ENCODE measurements at regions not wholly inside any gene's neighbourhood (a gene's known extent, or its start where the extent isn't known, plus 50 kb on each side); places are given as distances from the start of the nearest gene placed in this dataset.

DNA sequence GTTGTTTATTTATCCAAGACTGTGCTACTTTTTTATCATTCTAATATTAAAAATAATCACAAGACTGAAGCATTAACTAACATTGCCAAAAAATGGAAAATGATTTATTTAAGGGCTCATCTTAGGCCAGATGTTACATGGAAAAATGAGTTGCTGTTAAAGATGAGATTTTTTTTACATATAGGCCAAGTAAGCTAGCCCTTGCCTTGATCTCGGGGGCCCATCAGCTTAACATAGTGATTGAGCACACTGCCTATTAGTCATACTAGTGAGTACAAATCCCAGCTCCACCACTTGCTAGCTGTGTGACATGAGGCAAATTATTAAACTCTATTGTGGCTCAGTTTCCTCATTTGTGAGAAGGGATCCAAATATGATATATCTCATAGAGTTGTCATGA lies 275.9 kb upstream of the SNX7 start:
- no peak for DNase-seq (ENCODE audit: low read depth)
- no peaks in the 10 kb centered on the region for H3K36me3 ChIP-seq (ENCODE audit: control insufficient read depth, insufficient read depth, low read length)
- H3K27me3 ChIP-seq (ENCODE audit: control insufficient read depth, insufficient read depth, low read length), result no peaks in the 10 kb centered on the region
- H3K4me3 ChIP-seq (ENCODE audit: low read depth, low read length), result no peak overlapping the region
- TF ChIP-seq CTCF (IDR thresholded peaks at IDR 0.05; ENCODE audit: insufficient read depth, low read length, poor library complexity, severe bottlenecking), result no peak

DNA sequence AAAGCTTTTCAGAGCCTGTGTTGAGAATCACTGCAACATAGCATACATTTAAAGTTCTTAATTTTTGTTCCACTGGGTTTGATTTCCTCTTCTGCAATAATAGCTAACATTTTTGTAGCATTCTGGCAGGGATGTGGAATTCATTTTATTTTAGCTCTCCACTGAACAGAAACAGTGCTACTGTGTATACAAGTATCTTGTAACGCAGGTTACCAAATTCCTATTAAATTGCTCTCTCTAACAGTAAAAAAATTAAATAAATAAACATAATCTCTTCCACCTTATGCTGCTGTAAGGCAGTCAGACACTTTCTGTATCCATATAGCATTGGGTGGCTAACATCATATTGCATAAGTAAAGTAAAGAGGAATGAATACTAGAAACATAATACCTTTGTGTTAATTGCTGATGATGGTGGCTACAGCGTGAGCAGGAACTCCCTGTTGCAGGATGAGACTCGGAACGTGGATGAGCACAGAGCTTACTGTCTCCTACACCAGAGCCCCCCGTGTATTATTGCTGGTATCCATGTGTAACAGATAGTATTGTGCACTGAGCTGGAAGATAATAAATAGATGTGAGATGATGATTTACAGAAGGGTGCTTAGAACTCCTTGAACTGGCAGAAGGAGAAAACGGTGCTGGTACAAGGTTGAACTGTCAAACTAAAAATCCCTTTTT lies 276.9 kb upstream of the SNX7 start:
- TF ChIP-seq CTCF (IDR thresholded peaks at IDR 0.05; ENCODE audit: insufficient read depth, low read length, poor library complexity, severe bottlenecking), result no peak
- Histone ChIP-seq H3K27me3 (ENCODE audit: control insufficient read depth, insufficient read depth, low read length) (no peaks in the 10 kb centered on the region), H3K4me3 (ENCODE audit: low read depth, low read length) (no peak overlapping the region), H3K36me3 (ENCODE audit: control insufficient read depth, insufficient read depth, low read length) (no peaks in the 10 kb centered on the region)
- DNase-seq (ENCODE audit: low read depth), result no peak

DNA sequence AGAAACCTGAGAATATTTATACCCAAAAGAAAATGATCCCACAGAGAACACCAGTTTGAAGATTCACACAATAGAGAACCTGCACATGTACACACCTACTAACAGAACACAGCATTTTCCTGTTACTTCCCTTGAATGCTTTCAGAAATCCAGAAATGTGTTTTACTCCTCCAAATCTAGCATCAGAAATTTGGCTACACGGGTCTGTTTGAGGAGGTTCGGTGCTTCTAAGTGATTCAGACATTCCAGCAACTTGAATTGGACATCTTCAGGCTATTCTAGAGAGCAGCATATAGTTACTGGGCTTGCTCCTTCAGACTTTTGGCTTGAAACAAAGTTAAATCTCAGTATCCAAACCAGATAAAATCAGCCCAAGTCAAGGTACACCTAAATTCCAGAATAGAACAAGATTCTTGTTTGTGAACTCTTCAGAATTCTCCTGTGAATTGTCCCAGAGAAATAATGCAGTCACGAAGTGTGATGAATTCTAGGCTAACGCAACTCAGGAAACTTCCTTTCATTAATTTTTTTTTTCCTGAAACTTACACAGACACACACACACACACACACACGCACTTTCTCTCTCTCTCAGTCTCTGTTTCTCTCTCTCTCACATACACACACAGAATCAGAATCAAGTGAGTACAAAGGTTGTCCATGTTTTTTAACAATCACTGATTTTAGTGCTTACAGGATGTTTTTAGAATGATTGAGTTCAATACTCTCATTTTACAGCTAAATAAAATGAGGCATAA lies 278.4 kb upstream of the SNX7 start:
- TF ChIP-seq CTCF (IDR thresholded peaks at IDR 0.05; ENCODE audit: insufficient read depth, low read length, poor library complexity, severe bottlenecking), result no peak
- Histone ChIP-seq H3K36me3 (ENCODE audit: control insufficient read depth, insufficient read depth, low read length) (no peaks in the 10 kb centered on the region), H3K27me3 (ENCODE audit: control insufficient read depth, insufficient read depth, low read length) (no peaks in the 10 kb centered on the region), H3K4me3 (ENCODE audit: low read depth, low read length) (no peak overlapping the region)
- DNase-seq (ENCODE audit: low read depth), result no peak

DNA sequence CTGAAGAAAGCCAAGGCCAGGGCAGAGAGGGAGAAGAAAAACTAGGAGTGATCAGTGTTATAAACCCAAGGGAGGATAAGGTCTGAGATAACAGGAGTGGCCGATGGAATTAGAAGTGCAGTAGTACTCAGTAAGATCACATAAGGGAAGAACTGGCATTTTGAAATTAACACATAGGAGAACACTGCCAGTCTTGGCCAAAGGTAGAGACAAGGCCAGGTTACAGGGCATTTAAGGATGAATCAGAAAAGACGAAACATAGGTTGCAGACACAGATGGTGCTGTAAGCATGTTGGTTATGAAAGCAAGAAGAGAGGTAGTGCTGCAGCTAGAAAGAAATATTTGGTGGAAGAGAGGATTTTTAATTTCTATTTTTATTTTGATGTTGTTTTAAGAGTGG lies 278.9 kb upstream of the SNX7 start:
- TF ChIP-seq CTCF (IDR thresholded peaks at IDR 0.05; ENCODE audit: insufficient read depth, low read length, poor library complexity, severe bottlenecking), result no peak
- H3K4me3 ChIP-seq (ENCODE audit: low read depth, low read length), result no peak overlapping the region
- DNase-seq (ENCODE audit: low read depth), result no peak
- no peaks in the 10 kb centered on the region for H3K36me3 ChIP-seq (ENCODE audit: control insufficient read depth, insufficient read depth, low read length)
- no peaks in the 10 kb centered on the region for H3K27me3 ChIP-seq (ENCODE audit: control insufficient read depth, insufficient read depth, low read length)

GRCh38 chr1:98374098-98374497 lies 287.4 kb upstream of the SNX7 start:
- H3K27me3 ChIP-seq (ENCODE audit: control insufficient read depth, insufficient read depth, low read length), result no peaks in the 10 kb centered on the region
- H3K36me3 ChIP-seq (ENCODE audit: control insufficient read depth, insufficient read depth, low read length), result no peaks in the 10 kb centered on the region
- no peak for DNase-seq (ENCODE audit: low read depth)
- H3K4me3 ChIP-seq (ENCODE audit: low read depth, low read length), result no peak overlapping the region
- TF ChIP-seq CTCF (IDR thresholded peaks at IDR 0.05; ENCODE audit: insufficient read depth, low read length, poor library complexity, severe bottlenecking), result no peak

Measured in kidney epithelial cell (primary cell).